Smooth muscle cell of the brain vasculature (primary cell): ENCODE measurements at regions not wholly inside any gene's neighbourhood (a gene's known extent, or its start where the extent isn't known, plus 50 kb on each side); places are given as distances from the start of the nearest gene placed in this dataset.

Source experiments
- DNase-seq: peaks from one replicate; pipeline ENCODE4 v3.0.0-alpha.2; 2012; ENCODE audit warnings: low read depth, low spot score

GRCh38 chrX:100120956-100121355 lies 289.1 kb downstream of the PCDH19 start:
- no peak for DNase-seq

- DNase-seq = no peak
Measured at GRCh38 chrX:100098660-100099375, 311.3 kb downstream of the PCDH19 start.

- peak; percentile 6 for DNase-seq
Measured at GRCh38 chrX:100090931-100091330, 319.1 kb downstream of the PCDH19 start.

GRCh38 chrX:100089724-100090123 lies 320.3 kb downstream of the PCDH19 start:
- DNase-seq = no peak

GRCh38 chrX:100085846-100086245 lies 324.2 kb downstream of the PCDH19 start:
- DNase-seq = no peak

- no peak for DNase-seq
Measured at GRCh38 chrX:100083211-100083610, 326.9 kb downstream of the PCDH19 start.

GRCh38 chrX:100081503-100081902 lies 328.6 kb downstream of the PCDH19 start:
- DNase-seq = no peak

GRCh38 chrX:100076031-100076430 lies 334.0 kb downstream of the PCDH19 start:
- DNase-seq = no peak

- no peak for DNase-seq
Measured at GRCh38 chrX:100072336-100072735, 337.7 kb downstream of the PCDH19 start.

- DNase-seq = no peak
Measured at GRCh38 chrX:100070334-100070849, 339.7 kb downstream of the PCDH19 start.

GRCh38 chrX:100048156-100048555 lies 361.9 kb downstream of the PCDH19 start:
- no peak for DNase-seq
